HG03064 (cell line): ENCODE measurements at regions not wholly inside any gene's neighbourhood (a gene's known extent, or its start where the extent isn't known, plus 50 kb on each side); places are given as distances from the start of the nearest gene placed in this dataset.
"Not testable (repeated sequence)": the region's sequence is repeated elsewhere in the genome, so short reads cannot be mapped to it uniquely, and the experiment has no call there.

Source experiments
- ATAC-seq: cut with Tn5 transposase; IDR thresholded peaks from one replicate; pipeline ENCODE4 v1.9.1; 2021; ENCODE audit warnings: low read depth; ENCODE audit not compliant: unreplicated experiment

DNA sequence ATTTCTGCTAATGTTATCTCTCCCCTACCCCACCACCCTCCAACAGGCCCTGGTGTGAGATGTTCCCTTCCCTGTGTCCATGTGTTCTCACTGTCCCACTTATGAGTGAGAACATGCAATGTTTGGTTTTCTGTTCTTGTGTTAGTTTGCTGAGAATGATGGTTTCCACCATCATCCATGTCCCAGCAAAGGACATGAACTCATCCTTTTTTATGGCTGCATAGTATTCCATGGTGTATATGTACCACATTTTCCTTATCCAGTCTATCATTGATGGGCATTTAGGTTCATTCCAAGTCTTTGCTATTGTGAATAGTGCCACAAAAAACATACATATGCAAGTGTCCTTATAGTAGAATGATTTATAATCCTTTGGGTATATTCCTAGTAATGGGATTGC is 104.5 kb downstream of the ZNF33B start:
- not testable (repeated sequence) for ATAC-seq

DNA sequence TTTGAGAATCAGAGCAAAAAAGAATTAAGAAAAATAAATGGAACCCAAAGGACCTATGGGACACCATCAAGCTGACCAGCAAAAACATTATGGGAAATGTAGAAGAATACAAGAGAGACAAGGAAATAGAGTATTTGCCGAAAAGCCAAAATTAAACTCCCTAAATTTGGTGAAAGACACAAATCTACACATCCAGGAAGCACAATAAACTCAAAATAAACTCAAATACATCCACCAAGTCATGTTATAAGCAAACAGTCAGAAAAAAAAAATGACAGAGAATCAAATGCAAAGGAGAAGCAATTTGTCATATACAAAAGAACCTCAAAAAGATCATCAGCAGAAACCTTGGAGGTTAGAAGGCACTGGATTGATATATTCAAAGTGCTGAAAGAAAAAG is 105.4 kb downstream of the ZNF33B start:
- no peak for ATAC-seq

DNA sequence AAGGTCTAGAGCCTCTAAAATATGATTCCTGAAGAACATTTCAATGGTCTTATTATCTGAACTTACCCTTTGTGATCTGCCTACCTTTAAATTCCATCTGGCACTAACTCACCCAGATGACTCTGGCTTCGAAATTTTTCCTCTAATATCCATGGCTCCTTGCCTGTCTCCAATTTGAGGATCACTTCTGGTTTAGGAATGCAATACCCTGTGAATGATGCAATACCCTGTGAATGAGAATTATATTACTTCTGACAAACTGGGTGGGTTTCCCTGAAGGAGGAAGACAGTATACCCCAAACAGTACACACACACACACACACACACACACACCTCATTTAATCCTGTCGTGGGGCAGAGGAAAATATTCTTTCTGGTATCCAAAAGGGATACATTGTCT is 115.3 kb downstream of the ZNF33B start:
- ATAC-seq, result no peak

DNA sequence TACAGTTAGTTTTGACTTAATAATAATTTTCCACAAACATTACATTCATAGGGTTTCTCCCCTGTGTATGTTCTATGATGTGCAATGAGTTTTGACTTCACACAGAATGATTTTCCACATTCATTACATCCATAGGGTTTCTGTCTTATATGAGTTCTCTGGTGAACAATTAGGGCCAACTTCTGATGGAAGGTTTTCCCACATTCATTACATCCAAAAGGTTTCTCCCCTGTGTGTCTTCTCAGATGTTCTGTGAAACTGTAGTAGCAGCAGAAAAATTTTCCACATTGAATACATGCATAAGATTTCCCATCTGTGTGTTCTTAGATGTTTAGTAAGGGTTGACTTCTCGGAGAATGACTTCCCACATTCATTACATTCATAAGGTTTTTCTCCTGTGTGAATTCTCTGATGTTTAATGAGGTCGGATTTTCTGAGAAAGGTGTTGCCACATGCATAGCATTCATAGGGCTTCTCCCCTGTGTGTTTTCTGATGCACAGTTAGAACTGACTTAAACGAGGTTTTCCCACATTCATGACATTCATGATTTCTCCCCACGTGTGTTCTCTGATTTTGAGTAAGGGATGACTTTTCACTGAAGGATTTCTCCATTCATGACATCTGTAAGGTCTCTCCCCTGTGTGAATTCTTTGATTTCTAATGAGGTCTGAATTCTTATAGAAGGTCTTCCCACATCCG is 118.5 kb downstream of the ZNF33B start:
- no peak for ATAC-seq

DNA sequence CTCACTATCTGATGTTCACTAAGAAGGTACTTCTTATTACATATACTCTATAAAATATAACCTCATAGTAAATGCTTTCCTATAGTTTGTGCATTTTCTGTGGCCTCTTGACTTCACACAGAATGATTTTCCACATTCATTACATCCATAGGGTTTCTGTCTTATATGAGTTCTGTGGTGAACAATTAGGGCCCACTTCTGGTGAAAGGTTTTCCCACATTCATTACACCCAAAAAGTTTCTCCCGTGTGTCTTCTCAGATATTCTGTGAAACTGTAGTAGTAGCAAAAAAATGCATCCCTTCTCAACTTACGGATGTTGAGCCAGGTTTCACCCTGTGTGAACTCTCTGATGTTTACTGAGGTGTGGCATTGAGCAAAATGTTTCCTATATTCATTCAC is 119.3 kb downstream of the ZNF33B start:
- no peak for ATAC-seq

DNA sequence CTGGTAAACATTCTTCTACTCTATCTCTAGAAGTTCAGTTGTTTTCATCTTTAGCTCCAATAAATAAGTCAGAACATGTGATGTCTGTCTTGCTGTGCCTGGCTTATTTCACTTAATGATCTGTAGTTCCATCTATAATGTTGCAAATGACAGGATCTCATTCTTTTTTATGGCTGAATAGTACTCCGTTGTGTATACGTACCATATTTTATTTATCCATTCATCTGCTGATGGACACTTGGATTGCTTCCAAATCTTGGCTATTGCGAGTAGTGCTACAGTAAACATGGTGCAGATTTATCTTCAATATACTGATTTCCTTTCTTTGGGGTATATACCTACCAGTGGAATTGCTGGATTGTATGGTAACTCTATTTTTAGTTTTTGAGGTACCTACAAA is 124.4 kb downstream of the ZNF33B start:
- ATAC-seq, result no peak

DNA sequence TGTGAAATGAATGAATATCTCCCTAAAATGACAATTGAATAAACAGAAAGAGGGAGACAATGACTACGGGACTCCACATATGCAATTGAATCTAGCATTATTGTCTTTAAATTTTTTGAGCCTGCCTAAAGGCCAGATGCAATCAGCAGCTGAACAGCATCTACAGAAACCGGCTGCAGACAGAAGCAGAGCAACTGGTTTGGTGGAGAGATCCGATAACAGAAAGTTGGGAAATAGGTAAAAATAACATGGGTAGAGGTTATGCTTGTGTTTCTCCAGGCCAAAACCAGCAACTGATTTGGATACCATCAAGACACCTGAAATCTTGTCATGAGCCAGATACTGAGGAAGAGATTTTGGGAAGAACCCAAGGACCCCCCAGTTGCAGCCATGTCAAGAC is 146.6 kb downstream of the ZNF33B start:
- no peak for ATAC-seq

DNA sequence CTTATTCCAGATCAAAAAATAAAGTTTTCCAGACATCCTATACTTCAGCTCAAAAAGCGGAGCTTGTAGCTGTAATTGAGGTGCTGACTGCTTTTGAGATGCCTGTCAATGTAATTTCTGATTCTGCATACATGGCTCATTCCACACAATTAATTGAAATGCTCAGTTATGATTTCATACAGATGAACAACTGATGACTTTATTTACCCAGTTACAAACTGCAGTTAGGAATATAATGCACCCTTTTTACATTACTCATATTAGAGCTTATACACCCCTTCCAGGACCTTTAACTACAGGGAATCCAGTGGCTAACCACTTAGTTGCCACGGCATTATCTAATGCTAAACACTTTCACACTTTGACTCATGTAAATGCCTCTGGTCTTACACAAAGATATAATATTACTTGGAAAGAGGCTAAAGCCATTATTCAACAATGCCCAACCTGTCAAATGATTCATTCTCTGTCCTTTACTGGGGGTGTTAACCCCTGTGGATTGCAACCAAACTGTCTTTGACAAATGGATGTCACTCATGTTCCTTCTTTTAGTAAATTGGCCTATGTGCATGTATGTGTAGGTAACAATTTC is 147.3 kb downstream of the ZNF33B start:
- no peak for ATAC-seq

DNA sequence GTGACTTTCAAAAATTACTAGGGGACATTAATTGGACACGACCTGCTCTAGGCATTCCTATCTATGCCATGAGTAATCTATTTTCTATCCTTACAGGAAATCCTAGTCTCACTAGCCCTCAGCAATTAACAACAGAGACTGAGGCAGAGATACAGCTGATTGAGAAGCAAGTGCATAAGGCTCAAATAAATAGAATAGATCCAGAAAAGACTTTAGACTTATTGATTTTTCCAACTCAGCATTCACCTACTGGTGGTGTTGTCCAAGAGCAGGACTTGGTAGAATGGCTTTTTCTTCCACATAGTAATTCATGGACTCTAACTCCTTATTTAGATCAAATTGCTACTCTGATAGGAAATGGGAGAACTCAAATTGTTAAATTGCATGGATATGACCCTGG is 148.0 kb downstream of the ZNF33B start:
- no peak for ATAC-seq

DNA sequence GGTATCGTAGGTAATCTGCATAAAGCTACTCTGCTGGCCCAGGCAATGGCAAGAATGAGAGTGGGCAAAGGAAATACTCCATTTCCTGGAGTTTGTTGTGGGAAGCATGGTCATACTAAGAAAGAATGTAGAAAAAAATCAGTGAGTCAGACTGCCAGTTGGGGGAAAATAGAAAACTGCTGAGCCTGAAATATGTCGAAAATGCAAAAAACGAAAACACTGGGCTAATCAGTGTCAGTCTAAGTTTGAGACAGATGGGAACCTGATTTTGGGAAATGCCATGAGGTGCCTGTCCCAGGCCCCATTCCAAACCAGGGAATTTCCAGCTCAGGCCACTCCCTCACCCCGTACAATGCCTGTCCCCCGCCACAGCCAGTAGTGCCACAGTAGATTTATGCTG is 150.0 kb downstream of the ZNF33B start:
- no peak for ATAC-seq

DNA sequence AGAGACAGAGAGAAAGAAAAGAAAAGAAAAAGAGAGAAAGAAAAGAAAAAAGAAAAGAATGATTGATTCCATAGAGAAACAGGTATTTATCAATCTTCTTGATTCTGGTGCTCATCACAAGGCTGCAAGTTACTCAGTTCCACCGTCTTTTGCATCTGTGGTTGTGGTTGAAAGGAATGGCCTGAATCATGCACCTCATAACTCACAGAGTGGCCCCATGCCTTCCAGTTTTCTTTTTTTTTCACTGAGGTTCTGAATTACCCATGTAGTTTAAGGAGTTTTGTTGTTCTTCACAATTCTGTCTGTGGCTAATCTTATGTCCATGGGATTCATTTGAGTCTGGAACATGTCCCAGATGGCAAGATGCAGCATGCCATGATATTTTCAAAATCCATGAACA is 156.0 kb downstream of the ZNF33B start:
- ATAC-seq, result no peak

DNA sequence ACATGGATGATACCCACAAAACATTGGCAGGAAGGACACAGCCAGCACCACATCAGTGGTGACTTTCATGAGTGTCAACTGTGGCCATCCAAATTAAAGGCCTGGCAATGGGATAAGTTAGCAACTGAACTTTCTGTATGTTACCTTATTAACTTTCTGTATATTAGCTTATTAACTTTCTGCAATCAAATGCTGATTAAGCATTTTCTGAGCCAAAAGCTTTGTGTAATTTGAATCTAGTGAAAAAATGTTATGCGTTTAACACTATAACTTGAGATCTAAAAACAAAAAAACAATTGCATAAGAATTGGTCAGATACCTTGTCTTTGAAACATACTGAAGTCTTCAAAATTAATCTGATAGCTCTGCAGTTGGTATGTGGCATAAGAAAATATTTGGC is 159.3 kb downstream of the ZNF33B start:
- no peak for ATAC-seq

DNA sequence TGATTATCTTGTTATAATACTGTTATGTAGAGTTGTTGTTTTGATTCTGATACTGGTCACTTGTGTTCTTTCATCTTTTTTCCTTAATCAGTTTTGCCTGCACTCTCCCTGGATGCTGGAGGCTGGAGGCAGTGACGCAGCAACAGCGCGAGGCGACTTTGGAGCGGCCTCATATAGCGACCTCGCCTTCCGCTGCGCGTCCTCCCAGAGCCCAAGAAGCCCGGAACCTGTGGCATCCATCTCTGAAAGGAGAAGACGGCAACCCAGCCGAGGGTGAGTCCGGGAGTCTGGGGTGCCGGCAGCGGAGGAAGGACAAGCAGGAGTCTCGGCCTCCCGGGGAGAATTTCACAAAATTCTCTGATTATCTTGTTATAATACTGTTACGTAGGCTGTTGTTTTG is 161.2 kb downstream of the ZNF33B start:
- ATAC-seq, result no peak

DNA sequence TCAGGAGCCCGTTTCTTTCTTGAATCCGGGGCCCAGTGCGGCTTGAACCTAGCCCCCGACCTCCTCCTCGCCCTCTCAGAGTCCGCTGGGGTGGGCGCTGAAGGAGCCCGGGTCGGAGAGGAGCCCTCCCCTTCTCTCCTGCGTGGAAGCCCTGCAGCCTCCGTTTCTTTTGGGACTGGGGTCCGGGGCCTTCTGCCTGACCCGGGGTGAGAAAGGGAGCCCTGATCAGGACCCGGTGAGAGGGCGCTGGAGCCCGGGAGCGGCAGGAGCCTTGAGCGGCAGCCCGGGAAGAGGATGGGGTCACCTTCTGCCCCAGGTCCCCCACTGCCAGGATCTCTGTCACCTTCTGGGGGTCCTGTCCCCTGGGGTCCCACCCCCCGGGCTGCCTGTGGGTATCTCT is 162.3 kb downstream of the ZNF33B start:
- ATAC-seq, result no peak

DNA sequence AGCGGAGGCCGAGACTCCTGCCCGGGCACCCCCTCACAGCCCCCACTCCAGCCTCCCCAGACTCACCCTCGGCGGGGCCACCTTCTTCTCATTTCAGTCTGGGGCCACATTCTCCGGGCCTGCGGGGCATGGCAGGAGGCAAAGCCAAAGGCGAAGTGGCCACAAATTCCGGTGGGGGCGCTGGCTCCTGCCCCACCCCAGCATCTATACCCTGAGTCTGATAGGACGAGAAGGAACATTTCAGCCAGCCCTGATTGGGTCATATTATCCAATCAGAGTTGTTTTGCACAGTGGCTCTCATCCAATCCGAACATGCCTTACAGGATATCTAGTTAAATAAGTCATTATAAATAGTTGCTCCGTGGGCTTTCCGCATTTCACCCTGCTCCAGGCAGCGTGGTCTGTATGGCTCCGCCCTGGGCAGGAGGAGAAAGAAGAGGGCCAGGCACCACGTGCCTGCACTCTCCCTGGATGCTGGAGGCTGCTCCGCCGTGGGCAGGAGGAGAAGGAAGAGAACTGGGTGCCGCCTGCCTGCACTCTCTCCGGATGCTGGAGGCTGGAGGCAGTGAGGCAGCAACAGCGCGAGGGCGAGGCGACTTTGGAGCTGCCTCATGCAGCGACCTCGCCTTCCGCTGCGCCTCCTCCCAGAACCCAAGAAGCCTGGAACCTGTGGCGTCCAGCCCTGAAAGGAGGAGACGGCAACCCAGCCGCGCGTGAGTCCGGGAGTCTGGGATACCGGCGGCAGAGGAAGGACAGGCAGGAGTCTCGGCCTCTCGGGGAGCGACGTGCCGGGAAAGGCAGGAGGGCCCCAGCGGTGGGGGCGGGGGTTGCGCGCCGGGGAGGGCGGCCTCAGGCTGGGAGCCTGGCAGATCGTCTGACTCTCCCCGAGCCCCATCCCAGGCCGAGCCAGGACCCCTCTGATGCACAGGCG is 162.9 kb downstream of the ZNF33B start:
- no peak for ATAC-seq

DNA sequence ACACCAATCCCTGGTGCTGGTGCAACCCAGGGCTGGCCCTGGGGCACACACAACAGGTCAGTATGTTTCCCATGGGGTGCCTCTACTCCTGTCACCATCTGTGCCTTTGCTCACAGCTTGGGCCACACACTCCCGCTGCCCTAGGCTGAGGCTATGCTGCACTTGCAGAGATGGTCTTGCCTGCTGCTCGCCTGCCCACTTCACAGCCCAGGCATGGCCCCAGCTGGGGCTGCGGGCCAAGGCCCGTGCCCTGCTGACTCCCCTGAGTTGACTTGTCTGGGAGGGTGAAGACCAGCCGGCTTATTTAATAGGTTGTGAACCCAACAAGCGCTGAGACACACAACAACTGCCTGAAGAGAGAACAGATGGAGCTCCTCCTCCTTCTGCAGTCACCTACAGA is 184.1 kb downstream of the ZNF33B start:
- no peak for ATAC-seq

DNA sequence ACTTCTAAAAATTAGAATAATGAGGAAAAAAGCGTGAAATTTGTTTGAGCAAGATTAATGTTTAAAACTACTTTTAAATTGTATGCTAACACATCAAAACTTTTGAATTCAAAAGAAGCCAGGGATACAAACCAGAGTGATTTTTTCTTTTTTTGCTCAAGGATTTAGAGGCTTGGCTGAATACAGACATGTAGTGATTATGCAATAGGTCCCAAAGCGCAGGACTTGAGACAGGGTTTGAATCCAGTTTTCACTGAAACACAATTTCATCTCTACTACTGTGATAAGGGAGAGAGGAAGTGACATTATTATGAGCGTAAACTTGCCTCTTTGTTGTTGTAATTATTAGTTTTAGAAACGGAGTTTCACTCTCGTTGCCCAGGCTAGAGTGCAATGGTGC is 207.3 kb downstream of the ZNF33B start:
- ATAC-seq, result no peak

DNA sequence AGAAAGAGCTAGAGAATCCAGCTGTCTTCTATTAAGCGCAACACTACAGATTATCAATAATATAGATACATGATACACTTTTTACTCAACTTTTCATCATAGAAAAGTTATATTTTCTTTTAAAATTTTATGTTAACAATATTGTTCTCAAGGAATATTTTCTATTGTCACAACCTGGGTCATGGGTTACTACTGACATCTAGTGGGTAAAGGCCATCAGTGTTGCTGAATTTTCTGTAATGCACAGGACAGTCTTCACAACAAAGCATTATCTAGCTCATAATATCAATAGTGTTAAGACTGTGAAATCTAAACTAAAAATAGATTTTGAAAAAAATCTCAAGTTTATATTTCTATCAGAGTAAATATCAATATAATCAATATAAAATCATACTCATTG is 209.8 kb downstream of the ZNF33B start:
- no peak for ATAC-seq

DNA sequence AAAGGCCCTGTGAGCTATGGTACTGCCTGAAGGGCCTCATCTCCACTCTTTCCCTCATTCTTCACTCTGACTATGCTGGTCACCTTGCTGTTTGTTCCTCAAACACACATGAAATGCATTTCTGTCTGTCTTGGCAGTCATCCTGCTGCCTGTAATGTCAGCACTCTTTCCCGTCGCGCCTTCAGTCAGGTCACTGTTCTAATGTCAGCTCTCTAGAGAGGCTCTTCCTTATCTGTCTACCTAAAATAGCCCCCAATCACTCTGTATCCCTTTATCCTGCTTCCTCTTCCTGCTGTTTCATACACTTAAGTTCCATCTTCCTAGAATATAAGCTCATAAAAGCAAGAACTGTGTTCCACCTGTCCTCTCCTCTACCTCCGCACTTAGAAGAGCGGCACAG is 215.5 kb downstream of the ZNF33B start:
- ATAC-seq, result no peak

DNA sequence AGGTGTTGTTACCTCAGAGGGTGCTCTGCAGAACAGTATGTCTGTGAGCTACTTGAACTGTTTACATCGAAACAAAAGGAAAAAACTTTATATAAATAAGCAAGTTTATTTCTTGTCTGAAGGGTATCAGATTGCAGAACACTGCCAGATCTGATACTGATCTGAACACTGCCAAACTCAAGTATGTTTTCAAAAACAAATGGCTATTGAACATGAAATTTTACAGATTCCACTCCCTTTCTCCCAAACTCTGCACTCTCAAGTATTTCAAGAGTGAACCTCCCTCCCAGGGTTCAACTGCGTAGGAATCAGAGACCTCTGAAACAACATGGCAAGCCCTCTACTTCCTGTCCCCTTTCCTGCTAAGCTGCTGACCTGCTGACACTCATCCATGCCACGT is 216.6 kb downstream of the ZNF33B start:
- ATAC-seq, result no peak

DNA sequence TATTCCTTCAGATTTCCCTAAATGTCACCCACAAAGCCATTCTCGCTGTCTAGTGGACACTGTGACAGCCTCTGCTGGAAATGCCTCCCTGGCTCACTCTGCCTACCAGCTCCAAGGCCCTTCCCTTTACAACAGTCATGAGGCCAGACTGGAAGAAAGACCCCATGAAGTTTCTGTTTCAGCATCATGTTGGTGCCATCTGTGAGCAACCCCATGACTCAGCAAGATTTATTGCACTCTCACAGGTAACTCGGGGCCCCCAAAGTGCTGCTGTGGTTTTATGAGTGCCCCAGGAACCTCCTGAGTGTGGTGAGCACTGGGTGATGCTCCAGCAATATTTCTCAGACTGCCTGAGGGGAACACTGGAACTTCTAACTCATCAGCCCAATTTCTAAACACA is 218.6 kb downstream of the ZNF33B start:
- ATAC-seq, result no peak
